ENCODE measurements at regions not wholly inside any gene's neighbourhood (a gene's known extent, or its start where the extent isn't known, plus 50 kb on each side); places are given as distances from the start of the nearest gene placed in this dataset.

GRCh38 chr6:15913573-15913972 lies 215.3 kb upstream of the MYLIP start:
- no peak for TF ChIP-seq BHLHE40 (IDR thresholded peaks at IDR 0.05; ENCODE audit: low read depth, low read length)
- TF ChIP-seq BCL3 (IDR thresholded peaks at IDR 0.05): no peak
- no peak for TF ChIP-seq CTCF (IDR thresholded peaks at IDR 0.05)
- TF ChIP-seq, protein P1, sequence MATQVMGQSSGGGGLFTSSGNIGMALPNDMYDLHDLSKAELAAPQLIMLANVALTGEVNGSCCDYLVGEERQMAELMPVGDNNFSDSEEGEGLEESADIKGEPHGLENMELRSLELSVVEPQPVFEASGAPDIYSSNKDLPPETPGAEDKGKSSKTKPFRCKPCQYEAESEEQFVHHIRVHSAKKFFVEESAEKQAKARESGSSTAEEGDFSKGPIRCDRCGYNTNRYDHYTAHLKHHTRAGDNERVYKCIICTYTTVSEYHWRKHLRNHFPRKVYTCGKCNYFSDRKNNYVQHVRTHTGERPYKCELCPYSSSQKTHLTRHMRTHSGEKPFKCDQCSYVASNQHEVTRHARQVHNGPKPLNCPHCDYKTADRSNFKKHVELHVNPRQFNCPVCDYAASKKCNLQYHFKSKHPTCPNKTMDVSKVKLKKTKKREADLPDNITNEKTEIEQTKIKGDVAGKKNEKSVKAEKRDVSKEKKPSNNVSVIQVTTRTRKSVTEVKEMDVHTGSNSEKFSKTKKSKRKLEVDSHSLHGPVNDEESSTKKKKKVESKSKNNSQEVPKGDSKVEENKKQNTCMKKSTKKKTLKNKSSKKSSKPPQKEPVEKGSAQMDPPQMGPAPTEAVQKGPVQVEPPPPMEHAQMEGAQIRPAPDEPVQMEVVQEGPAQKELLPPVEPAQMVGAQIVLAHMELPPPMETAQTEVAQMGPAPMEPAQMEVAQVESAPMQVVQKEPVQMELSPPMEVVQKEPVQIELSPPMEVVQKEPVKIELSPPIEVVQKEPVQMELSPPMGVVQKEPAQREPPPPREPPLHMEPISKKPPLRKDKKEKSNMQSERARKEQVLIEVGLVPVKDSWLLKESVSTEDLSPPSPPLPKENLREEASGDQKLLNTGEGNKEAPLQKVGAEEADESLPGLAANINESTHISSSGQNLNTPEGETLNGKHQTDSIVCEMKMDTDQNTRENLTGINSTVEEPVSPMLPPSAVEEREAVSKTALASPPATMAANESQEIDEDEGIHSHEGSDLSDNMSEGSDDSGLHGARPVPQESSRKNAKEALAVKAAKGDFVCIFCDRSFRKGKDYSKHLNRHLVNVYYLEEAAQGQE (IDR thresholded peaks at IDR 0.05): no peak
- TF ChIP-seq POLR2A (IDR thresholded peaks at IDR 0.05; ENCODE audit: low read length): no peak
- TF ChIP-seq ZFP36 (IDR thresholded peaks at IDR 0.05; ENCODE audit: borderline replicate concordance, partially characterized antibody): no peak
- no peak for TF ChIP-seq EP300 (IDR thresholded peaks at IDR 0.05)
- TF ChIP-seq, protein P2, sequence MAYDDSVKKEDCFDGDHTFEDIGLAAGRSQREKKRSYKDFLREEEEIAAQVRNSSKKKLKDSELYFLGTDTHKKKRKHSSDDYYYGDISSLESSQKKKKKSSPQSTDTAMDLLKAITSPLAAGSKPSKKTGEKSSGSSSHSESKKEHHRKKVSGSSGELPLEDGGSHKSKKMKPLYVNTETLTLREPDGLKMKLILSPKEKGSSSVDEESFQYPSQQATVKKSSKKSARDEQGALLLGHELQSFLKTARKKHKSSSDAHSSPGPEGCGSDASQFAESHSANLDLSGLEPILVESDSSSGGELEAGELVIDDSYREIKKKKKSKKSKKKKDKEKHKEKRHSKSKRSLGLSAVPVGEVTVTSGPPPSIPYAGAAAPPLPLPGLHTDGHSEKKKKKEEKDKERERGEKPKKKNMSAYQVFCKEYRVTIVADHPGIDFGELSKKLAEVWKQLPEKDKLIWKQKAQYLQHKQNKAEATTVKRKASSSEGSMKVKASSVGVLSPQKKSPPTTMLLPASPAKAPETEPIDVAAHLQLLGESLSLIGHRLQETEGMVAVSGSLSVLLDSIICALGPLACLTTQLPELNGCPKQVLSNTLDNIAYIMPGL (CRISPR knock-in tag; IDR thresholded peaks at IDR 0.05; ENCODE audit: borderline replicate concordance): no peak

All from A549 (cell line).